Progenitor cell of endocrine pancreas (in vitro differentiated cells): ENCODE measurements at regions not wholly inside any gene's neighbourhood (a gene's known extent, or its start where the extent isn't known, plus 50 kb on each side); places are given as distances from the start of the nearest gene placed in this dataset.

Source experiments
- DNase-seq: peaks from one replicate; pipeline ENCODE4 v3.0.0; 2021; ENCODE audit warnings: low spot score; ENCODE audit not compliant: unreplicated experiment
- H3K27ac Mint-ChIP-seq: 2 replicates; pipeline ENCODE4 v1.8.0; 2021; ENCODE audit warnings: mild to moderate bottlenecking, moderate library complexity, mixed read lengths
- H3K27me3 Mint-ChIP-seq: 2 replicates; pipeline ENCODE4 v1.8.0; 2021; ENCODE audit warnings: mixed read lengths
- H3K36me3 Mint-ChIP-seq: 2 replicates; pipeline ENCODE4 v1.8.0; 2022; ENCODE audit warnings: mixed read lengths; ENCODE audit not compliant: insufficient read depth
- H3K4me1 Mint-ChIP-seq: 2 replicates; pipeline ENCODE4 v1.8.0; 2021; ENCODE audit warnings: low read depth, mixed read lengths
- H3K4me3 Mint-ChIP-seq: 2 replicates; pipeline ENCODE4 v1.8.0; 2021; ENCODE audit warnings: low read depth, mild to moderate bottlenecking, moderate library complexity, mixed read lengths
- H3K9me3 Mint-ChIP-seq: 2 replicates; pipeline ENCODE4 v1.8.0; 2021; ENCODE audit warnings: low read depth, mixed read lengths
- CTCF ChIP-seq: fragments of 200-600 bp; sonication (generic); IDR thresholded peaks from one replicate; pipeline ENCODE4 v1.5.0; 2021; ENCODE audit warnings: antibody characterized with exemption, mild to moderate bottlenecking; ENCODE audit not compliant: unreplicated experiment

DNA sequence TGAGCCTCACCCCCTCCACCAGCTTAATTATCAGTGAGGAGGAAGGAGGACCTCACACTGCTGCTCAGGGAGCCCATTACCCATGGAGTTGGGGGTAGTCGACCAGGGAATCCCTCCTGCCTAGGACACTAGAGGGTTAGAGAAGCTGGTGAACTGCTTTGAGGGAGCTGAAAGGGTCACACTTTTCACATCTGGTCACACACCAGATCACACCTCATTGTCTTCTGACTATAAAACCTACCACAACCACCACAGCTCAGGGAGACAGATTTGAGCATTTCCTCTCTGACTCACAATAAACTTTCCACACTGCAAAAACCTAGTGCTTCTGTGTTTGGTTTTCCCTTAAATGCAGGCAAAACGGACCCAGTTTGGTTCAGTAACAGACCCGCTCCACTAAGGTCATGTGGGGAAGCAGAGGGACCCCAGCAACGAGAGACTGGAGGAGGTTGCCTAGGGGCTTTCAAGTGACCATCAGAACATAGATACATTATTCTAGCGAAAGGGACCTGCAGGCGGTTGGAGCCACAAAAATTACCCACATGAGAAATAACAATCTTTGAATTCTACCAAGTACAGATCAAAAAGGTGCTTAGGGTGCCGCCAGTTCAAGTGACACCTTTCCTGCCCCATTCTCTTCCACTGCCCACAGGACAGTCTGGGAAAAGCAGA lies 151.4 kb upstream of the AVPR1A start:
- TF ChIP-seq CTCF = no peak
- DNase-seq = no peak
- no peak overlapping the region for H3K4me3 Mint-ChIP-seq
- H3K27ac Mint-ChIP-seq = no peak overlapping the region
- H3K36me3 Mint-ChIP-seq = no peaks in the 10 kb centered on the region
- no peaks in the 10 kb centered on the region for H3K9me3 Mint-ChIP-seq
- H3K4me1 Mint-ChIP-seq = peaks cover 7% of the 10 kb centered on the region
- no peaks in the 10 kb centered on the region for H3K27me3 Mint-ChIP-seq

DNA sequence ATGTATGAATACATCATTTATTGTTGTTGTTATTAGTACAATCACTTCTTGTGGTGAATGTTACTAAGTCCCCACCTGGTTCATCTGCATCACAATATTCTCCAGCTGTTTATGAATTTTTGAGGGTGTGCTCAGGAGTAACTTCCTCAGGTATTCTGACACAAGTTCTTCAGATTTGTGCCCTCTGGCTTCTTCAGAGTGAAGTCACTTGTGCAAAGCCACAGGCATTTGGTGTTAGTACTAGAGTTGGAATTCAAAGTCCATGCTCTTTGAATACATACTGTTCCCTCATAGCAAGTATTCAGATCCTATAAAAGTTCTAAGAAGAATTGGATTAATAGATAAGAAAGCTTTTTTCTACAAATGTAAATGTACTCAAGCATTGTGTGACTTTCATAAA lies 150.3 kb upstream of the AVPR1A start:
- no peak overlapping the region for H3K27ac Mint-ChIP-seq

DNA sequence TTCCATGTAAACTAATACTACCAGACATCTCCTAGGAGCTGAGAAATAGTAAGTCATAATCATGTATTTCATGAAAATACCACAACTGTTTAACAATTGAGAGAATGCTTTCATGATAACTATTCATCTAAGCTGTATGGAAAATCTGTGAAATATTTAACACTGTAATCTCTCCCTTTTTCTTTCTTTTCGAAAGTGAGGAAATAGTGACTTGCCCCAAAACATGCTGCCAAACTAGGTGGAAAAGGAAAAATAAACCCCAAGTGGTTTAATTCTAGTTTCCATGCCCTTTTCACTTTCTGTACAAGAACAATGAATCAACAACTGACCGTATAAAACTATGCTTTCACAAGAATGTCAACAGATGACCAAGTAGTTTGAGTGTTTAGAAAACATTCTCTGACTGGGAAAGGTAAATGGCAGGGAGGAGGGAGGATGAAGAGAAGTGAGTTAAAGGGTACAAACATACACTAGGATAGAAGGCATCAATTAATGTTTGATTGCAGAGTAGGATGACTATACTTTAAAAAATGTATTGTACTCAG lies 147.5 kb upstream of the AVPR1A start:
- Mint-ChIP-seq H3K4me3 (no peak overlapping the region), H3K4me1 (peaks cover 20% of the 10 kb centered on the region), H3K36me3 (no peaks in the 10 kb centered on the region), H3K27ac (no peak overlapping the region), H3K27me3 (no peaks in the 10 kb centered on the region), H3K9me3 (no peaks in the 10 kb centered on the region)
- no peak for DNase-seq
- TF ChIP-seq CTCF = no peak

More for the DNA sequence above, 150.3 kb upstream of the AVPR1A start:
- TF ChIP-seq CTCF = no peak
- Mint-ChIP-seq H3K4me1 (peaks cover 7% of the 10 kb centered on the region), H3K27me3 (no peaks in the 10 kb centered on the region), H3K36me3 (no peaks in the 10 kb centered on the region), H3K4me3 (no peak overlapping the region), H3K9me3 (no peaks in the 10 kb centered on the region)
- DNase-seq = no peak

DNA sequence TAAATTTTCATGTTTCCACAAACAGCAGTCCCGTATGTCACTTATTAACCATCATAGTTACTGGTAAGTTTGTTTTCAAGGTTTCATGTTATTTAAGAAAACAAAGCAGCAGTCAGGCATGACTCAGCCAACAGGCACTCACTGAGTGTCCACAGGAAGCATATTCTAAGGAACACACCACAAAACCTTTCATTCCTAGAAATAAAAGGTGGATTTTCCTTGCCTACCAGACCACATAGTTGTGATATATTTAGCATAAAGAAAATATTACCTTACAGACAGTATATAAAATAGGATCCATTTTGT lies 143.3 kb upstream of the AVPR1A start:
- no peaks in the 10 kb centered on the region for H3K36me3 Mint-ChIP-seq

More for the DNA sequence above, 143.3 kb upstream of the AVPR1A start:
- TF ChIP-seq CTCF = no peak
- no peak overlapping the region for H3K4me3 Mint-ChIP-seq
- no peaks in the 10 kb centered on the region for H3K9me3 Mint-ChIP-seq
- no peak for DNase-seq
- H3K4me1 Mint-ChIP-seq = peaks cover 20% of the 10 kb centered on the region
- no peaks in the 10 kb centered on the region for H3K27me3 Mint-ChIP-seq
- peak overlapping the region; percentile 77 for H3K27ac Mint-ChIP-seq
